RWPE1 (cell line): ENCODE measurements at regions not wholly inside any gene's neighbourhood (a gene's known extent, or its start where the extent isn't known, plus 50 kb on each side); places are given as distances from the start of the nearest gene placed in this dataset.
A peak's percentile ranks its signal among the peaks of the same experiment; 100 is the strongest.

ENCODE experiments used
- CTCF ChIA-PET: fragments of 350-600 bp; sonication (Branson Sonifier 250); formaldehyde crosslinking; extraction: SDS; loops from one replicate; lab custom pipeline; 2021; lab: Yijun Ruan, JAX
- POLR2A ChIA-PET: fragments of 400-600 bp; formaldehyde crosslinking; extraction: SDS; loops from one replicate; lab custom pipeline; 2020; ENCODE audit warnings: antibody characterized with exemption; ENCODE audit not compliant: low non-redundant PET; lab: Yijun Ruan, JAX
- DNase-seq: peaks from one replicate; pipeline ENCODE4 v3.0.0; 2012; ENCODE audit warnings: low spot score
- H3K27ac ChIP-seq: fragments of 450-650 bp; 2 replicates; pipeline ENCODE4 v1.5.1; 2017
- TF ChIP-seq, protein P1 (sequence below): fragments of 450-650 bp; conservative IDR thresholded peaks from 2 replicates; pipeline ENCODE4 v1.5.1; 2017; ENCODE audit warnings: low read depth, mild to moderate bottlenecking

GRCh38 chr15:31442699-31443111, 116.1 kb downstream of the KLF13 start:
- peak; percentile 62 for DNase-seq
- POLR2A ChIA-PET, result no interaction called here

DNA sequence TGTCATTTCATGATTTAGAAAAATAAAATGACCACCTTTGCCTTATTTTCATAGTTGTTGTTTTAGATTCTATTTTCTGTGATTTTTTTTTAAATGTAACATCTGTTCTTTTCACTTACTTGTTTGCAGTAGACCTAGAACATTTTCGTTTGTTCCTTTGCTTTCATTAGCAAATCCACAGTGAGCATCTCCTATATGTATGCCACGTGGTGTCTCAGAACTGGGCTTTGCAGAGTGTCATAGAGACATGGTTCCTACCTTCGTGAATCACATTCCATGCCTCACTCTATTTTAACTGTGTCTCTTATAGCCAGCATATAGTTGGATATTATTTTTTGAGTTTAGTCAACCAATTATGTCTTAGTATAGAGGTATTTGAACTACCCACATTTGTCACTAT, 118.2 kb downstream of the KLF13 start:
- TF ChIP-seq, protein P1, sequence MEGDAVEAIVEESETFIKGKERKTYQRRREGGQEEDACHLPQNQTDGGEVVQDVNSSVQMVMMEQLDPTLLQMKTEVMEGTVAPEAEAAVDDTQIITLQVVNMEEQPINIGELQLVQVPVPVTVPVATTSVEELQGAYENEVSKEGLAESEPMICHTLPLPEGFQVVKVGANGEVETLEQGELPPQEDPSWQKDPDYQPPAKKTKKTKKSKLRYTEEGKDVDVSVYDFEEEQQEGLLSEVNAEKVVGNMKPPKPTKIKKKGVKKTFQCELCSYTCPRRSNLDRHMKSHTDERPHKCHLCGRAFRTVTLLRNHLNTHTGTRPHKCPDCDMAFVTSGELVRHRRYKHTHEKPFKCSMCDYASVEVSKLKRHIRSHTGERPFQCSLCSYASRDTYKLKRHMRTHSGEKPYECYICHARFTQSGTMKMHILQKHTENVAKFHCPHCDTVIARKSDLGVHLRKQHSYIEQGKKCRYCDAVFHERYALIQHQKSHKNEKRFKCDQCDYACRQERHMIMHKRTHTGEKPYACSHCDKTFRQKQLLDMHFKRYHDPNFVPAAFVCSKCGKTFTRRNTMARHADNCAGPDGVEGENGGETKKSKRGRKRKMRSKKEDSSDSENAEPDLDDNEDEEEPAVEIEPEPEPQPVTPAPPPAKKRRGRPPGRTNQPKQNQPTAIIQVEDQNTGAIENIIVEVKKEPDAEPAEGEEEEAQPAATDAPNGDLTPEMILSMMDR, result no peak
- H3K27ac ChIP-seq, result no peak overlapping the region
- ChIA-PET CTCF (no interaction called here), POLR2A (no interaction called here)
- DNase-seq, result no peak

More at GRCh38 chr15:31442699-31443111, 116.1 kb downstream of the KLF13 start:
- peak overlapping the region; percentile 85 for H3K27ac ChIP-seq
- CTCF ChIA-PET, result interaction anchor here (0.6 to 0.7 kb wide), 5 partner anchors 33 to 1212 kb away, joined by 3 to 4 read pairs (median 3); no protein-coding TSS in a partner anchor
- TF ChIP-seq, protein P1, result peak; percentile 42

GRCh38 chr15:31446546-31446945, 119.9 kb downstream of the KLF13 start:
- CTCF ChIA-PET, result no interaction called here

DNA sequence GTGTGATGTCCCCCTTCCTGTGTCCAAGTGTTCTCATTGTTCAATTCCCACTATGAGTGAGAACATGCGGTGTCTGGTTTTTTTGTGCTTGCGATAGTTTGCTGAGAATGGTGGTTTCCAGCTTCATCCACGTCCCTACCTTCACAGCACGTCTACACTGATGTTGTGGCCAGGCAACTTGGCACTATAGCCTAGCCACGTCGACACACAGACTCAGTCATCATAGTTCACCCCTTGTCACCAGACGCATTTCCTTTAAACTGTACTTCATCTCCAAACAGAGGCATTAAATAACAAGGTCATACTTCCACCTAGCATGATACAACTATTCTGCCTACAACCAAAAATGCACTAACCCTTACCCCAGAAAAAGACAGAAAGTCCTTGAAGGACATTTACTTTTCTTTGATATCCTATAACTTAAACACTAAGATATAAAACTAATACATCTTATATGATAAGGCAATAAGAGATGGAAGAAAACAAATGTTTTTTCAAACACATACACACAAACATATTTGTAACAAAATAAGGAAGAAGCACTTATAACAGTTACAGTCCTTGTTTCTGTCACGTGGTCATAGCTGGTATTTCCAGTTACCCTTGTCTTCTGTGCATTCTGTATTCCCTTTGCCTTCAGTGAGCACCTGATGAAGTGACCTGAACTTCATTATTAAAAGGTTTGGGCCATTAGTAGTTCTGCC, 121.4 kb downstream of the KLF13 start:
- POLR2A ChIA-PET, result no interaction called here
- CTCF ChIA-PET, result interaction anchor here (0.7 kb wide), 2 partner anchors 8 to 43 kb away, joined by 3 to 9 read pairs; no protein-coding TSS in a partner anchor
- no peak overlapping the region for H3K27ac ChIP-seq
- DNase-seq, result no peak
- TF ChIP-seq, protein P1, result no peak

More at GRCh38 chr15:31446546-31446945, 119.9 kb downstream of the KLF13 start:
- POLR2A ChIA-PET, result no interaction called here
- no peak overlapping the region for H3K27ac ChIP-seq
- TF ChIP-seq, protein P1, result no peak
- DNase-seq, result no peak

DNA sequence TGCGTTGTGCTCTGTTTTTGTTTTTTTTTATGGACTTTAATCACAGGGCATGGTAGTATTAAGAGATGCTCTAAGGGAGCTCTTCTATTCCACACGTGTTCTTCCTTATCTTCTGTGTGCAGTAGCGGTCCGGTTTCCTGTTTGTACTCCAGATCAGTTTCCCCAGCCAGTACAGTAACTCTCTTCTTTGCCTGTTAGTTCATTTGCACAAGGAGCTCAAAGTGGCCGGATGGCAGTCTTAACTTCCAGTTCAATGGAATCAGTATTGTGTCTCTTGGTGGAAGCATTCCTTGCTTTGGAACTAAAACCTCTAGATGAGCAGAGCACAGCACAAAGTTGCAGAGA, 122.0 kb downstream of the KLF13 start:
- ChIA-PET POLR2A (no interaction called here), CTCF (interaction anchor here (0.7 kb wide), 2 partner anchors 9 to 43 kb away, joined by 3 to 9 read pairs; no protein-coding TSS in a partner anchor)
- no peak for DNase-seq
- H3K27ac ChIP-seq, result no peak overlapping the region
- TF ChIP-seq, protein P1, result no peak

- DNase-seq, result no peak
- TF ChIP-seq, protein P1, result no peak
- 0 out of 2 replicates have a peak overlapping the region, but pooled peaks have one; percentile 2 for H3K27ac ChIP-seq
- POLR2A ChIA-PET, result no interaction called here
- CTCF ChIA-PET, result interaction anchor here (0.6 to 0.7 kb wide), 3 partner anchors 38 to 222 kb away, joined by 3 read pairs; no protein-coding TSS in a partner anchor
Observed at GRCh38 chr15:31452595-31453557, 126.2 kb downstream of the KLF13 start.
